DND-41 (cell line): ENCODE measurements at regions not wholly inside any gene's neighbourhood (a gene's known extent, or its start where the extent isn't known, plus 50 kb on each side); places are given as distances from the start of the nearest gene placed in this dataset.

Experiments used
- CTCF ChIP-seq: IDR thresholded peaks from 2 replicates; pipeline ENCODE4 v1.5.1; 2012; ENCODE audit warnings: borderline replicate concordance, low read length, moderate library complexity, mild to moderate bottlenecking; ENCODE audit not compliant: poor library complexity, severe bottlenecking; ENCODE audit errors: extremely low read depth
- EZH2 ChIP-seq: IDR thresholded peaks from 3 replicates; pipeline ENCODE4 v1.6.1; 2012; ENCODE audit warnings: borderline replicate concordance, low read depth, mild to moderate bottlenecking, moderate library complexity, low read length, inconsistent platforms; ENCODE audit not compliant: severe bottlenecking

- TF ChIP-seq CTCF (no peak), EZH2 (no peak)
Observed at GRCh38 chr9:81053298-81054025, 635.9 kb downstream of the TLE1 start.
